Liver (tissue), 3 donors: ENCODE measurements at regions not wholly inside any gene's neighbourhood (a gene's known extent, or its start where the extent isn't known, plus 50 kb on each side); places are given as distances from the start of the nearest gene placed in this dataset.

ENCODE experiments used
- ATF3 ChIP-seq: IDR thresholded peaks from 2 replicates; pipeline ENCODE4 v1.6.1; 2016; ENCODE audit warnings: antibody characterized with exemption
- CTCF ChIP-seq: fragments of 150-350 bp; IDR thresholded peaks from 2 replicates; pipeline ENCODE4 v1.5.1; 2017; ENCODE audit warnings: improper control_type of control experiment, low read depth, low read length; ENCODE audit not compliant: missing input control
- EGR1 ChIP-seq, 2 donors: IDR thresholded peaks; 2 replicates each; pipeline ENCODE4 v1.6.1; 2016 to 2018; ENCODE audit warnings: antibody characterized with exemption in 2 of 2, low read depth in 2 of 2
- JUND ChIP-seq, 2 donors: IDR thresholded peaks; 2 replicates each; pipeline ENCODE4 v1.6.1; 2016; ENCODE audit warnings: antibody characterized with exemption in 2 of 2
- MAX ChIP-seq: IDR thresholded peaks from 2 replicates; pipeline ENCODE4 v1.6.1; 2016; ENCODE audit warnings: antibody characterized with exemption
- REST ChIP-seq: IDR thresholded peaks from 2 replicates; pipeline ENCODE4 v1.6.1; 2016; ENCODE audit warnings: antibody characterized with exemption, mild to moderate bottlenecking
- SP1 ChIP-seq: IDR thresholded peaks from 2 replicates; pipeline ENCODE4 v1.6.1; 2018; ENCODE audit warnings: antibody characterized with exemption, mild to moderate bottlenecking
- donor health status: healthy.
- donor health status: healthy.

GRCh38 chr2:60029566-60029883, 523.9 kb downstream of the BCL11A start:
- TF ChIP-seq CTCF (no peak), JUND (IDR thresholded peaks at IDR 0.05) (no peak), EGR1 (IDR thresholded peaks at IDR 0.05; ENCODE audit: low read depth in 2 of 2) (no peak), REST (no peak), ATF3 (no peak), SP1 (no peak), MAX (no peak)
